DND-41 (cell line): ENCODE measurements at regions not wholly inside any gene's neighbourhood (a gene's known extent, or its start where the extent isn't known, plus 50 kb on each side); places are given as distances from the start of the nearest gene placed in this dataset.

Experiments used
- EZH2 ChIP-seq: IDR thresholded peaks from 3 replicates; pipeline ENCODE4 v1.6.1; 2012; ENCODE audit warnings: borderline replicate concordance, low read depth, mild to moderate bottlenecking, moderate library complexity, low read length, inconsistent platforms; ENCODE audit not compliant: severe bottlenecking
- TF ChIP-seq, protein P1 (sequence below): IDR thresholded peaks from 2 replicates; pipeline ENCODE4 v1.5.1; 2012; ENCODE audit warnings: borderline replicate concordance, low read length, moderate library complexity, mild to moderate bottlenecking; ENCODE audit not compliant: poor library complexity, severe bottlenecking; ENCODE audit errors: extremely low read depth

DNA sequence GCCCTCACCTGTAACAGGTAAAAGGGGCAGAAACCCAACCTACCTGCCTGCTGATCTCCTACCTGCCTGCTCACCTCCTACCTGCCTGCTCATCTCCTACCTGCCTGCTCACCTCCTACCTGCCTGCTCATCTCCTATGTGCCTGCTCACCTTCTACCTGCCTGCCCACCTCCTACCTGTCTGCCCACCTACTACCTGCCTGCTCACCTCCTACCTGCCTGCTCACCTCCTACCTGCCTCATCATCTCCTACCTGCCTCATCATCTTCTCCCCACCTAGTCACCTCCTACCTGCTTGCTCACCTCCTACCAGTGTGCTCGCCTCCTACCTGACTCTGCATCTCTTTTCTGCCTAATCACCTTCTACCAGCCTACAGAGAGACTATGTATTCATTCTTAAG, 452.9 kb downstream of the MATN1 start:
- TF ChIP-seq, protein P1, sequence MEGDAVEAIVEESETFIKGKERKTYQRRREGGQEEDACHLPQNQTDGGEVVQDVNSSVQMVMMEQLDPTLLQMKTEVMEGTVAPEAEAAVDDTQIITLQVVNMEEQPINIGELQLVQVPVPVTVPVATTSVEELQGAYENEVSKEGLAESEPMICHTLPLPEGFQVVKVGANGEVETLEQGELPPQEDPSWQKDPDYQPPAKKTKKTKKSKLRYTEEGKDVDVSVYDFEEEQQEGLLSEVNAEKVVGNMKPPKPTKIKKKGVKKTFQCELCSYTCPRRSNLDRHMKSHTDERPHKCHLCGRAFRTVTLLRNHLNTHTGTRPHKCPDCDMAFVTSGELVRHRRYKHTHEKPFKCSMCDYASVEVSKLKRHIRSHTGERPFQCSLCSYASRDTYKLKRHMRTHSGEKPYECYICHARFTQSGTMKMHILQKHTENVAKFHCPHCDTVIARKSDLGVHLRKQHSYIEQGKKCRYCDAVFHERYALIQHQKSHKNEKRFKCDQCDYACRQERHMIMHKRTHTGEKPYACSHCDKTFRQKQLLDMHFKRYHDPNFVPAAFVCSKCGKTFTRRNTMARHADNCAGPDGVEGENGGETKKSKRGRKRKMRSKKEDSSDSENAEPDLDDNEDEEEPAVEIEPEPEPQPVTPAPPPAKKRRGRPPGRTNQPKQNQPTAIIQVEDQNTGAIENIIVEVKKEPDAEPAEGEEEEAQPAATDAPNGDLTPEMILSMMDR = no peak
- no peak for TF ChIP-seq EZH2
